ENCODE measurements at regions not wholly inside any gene's neighbourhood (a gene's known extent, or its start where the extent isn't known, plus 50 kb on each side); places are given as distances from the start of the nearest gene placed in this dataset.

DNA sequence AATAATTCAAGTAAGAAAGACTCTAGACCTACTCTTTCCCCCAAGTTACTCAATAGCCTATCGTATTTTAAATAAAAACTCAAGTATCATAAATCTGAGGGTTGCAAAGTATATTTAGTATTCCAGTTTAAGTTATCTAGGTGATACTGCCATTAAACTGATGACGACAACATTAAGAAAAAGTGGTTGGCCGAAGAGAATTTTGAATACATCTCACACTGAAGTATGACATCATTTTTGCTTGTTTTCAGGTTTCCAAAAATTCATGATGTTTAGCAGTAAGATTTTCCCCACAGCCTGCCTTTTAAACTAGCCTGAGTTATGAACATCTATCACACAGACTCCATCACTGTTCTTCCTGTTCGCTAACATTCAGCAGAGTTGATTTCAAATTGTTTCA, 102.1 kb upstream of the RAB27B start:
- TF ChIP-seq, protein P1, sequence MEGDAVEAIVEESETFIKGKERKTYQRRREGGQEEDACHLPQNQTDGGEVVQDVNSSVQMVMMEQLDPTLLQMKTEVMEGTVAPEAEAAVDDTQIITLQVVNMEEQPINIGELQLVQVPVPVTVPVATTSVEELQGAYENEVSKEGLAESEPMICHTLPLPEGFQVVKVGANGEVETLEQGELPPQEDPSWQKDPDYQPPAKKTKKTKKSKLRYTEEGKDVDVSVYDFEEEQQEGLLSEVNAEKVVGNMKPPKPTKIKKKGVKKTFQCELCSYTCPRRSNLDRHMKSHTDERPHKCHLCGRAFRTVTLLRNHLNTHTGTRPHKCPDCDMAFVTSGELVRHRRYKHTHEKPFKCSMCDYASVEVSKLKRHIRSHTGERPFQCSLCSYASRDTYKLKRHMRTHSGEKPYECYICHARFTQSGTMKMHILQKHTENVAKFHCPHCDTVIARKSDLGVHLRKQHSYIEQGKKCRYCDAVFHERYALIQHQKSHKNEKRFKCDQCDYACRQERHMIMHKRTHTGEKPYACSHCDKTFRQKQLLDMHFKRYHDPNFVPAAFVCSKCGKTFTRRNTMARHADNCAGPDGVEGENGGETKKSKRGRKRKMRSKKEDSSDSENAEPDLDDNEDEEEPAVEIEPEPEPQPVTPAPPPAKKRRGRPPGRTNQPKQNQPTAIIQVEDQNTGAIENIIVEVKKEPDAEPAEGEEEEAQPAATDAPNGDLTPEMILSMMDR (conservative IDR thresholded peaks at IDR 0.05) = no peak
- no peak for TF ChIP-seq ZFX (IDR thresholded peaks at IDR 0.05)
